Adrenal gland (tissue), 9 donors: ENCODE measurements at regions not wholly inside any gene's neighbourhood (a gene's known extent, or its start where the extent isn't known, plus 50 kb on each side); places are given as distances from the start of the nearest gene placed in this dataset.

ENCODE experiments used
- DNase-seq, 7 donors: peaks; one replicate each; pipeline ENCODE4 v3.0.0-alpha.2; 2019 to 2020
- H3K27ac ChIP-seq, 5 donors: fragments of 200-600 bp; sonication (generic) in 4 of 5; 1 replicate in 3 of 5; 2 replicates in 2 of 5; pipeline versions ENCODE4 v1.5.1 to v1.8.0; 2016 to 2020; ENCODE audit warnings: mild to moderate bottlenecking in 1 of 5
- H3K27me3 ChIP-seq: fragments of 200-600 bp; 2 replicates; pipeline ENCODE4 v1.8.0; 2021
- H3K36me3 ChIP-seq, 2 donors: fragments of 200-600 bp; replicated peaks in 1 of 2; 1 replicate in 1 of 2; 2 replicates in 1 of 2; pipeline versions ENCODE4 v1.5.1 to v1.8.0; 2018 to 2022
- H3K4me1 ChIP-seq, 2 donors: fragments of 200-600 bp; replicated peaks in 1 of 2; 1 replicate in 1 of 2; 2 replicates in 1 of 2; pipeline versions ENCODE4 v1.5.1 to v1.8.0; 2018 to 2021
- H3K4me3 ChIP-seq, 4 donors: fragments of 200-600 bp; sonication (generic) in 3 of 4; one replicate each; pipeline ENCODE4 v1.5.1; 2016 to 2018
- H3K9me3 ChIP-seq, 3 donors: fragments of 200-600 bp; sonication (generic) in 1 of 3; replicated peaks in 1 of 3; 1 replicate in 2 of 3; 2 replicates in 1 of 3; pipeline versions ENCODE4 v1.5.1 to v1.8.0; 2016 to 2021
- CTCF ChIP-seq, 6 experiments: fragments of 450-650 bp in 4 of 6; fragments of 200-600 bp in 2 of 6; sonication (generic) in 1 of 6; IDR thresholded peaks; 1 replicate in 5 of 6; 2 replicates in 1 of 6; pipeline versions ENCODE4 v1.5.1 to v1.8.0; 2016 to 2021; ENCODE audit warnings: antibody characterized with exemption in 6 of 6, mild to moderate bottlenecking in 2 of 6, moderate library complexity in 1 of 6
- POLR2A ChIP-seq, 2 donors: fragments of 450-650 bp; IDR thresholded peaks; one replicate each; pipeline ENCODE4 v1.6.1; 2017; ENCODE audit warnings: antibody characterized with exemption in 2 of 2, mild to moderate bottlenecking in 2 of 2, moderate library complexity in 1 of 2
- WGBS, 4 donors: extraction: QIAGEN DNeasy Blood & Tissue Kit in 2 of 4; methylation state at CpG; one replicate each; pipeline versions ENCODE4 v1.1.5 to v1.1.7; 2013 to 2017; 5-methylcytosine and 5-hydroxymethylcytosine counted together
- intact Hi-C, 2 donors: fragments of 100-400 bp; cut with DNase I; formaldehyde crosslinking; loops; one replicate each; pipeline versions ENCODE4 v1.14.1 to v1.15.0; 2022 to 2023
- donor health status: healthy with polysubstance abuse.
- donor health status: Bipolar disorder and iron deficiency.
- donor health status: DM: yes; HTN: yes; CAD: no.
- donor health status: DM: no; HTN: no; CAD: no.
- donor health status: DM: no; HTN: no; CAD: no.

- intact Hi-C loops, result no loop called here
- no peaks in the 10 kb centered on the region for H3K9me3 ChIP-seq
- 73 to 90% (median 89%) methylated on average over 1 of the region's 1 CpG for WGBS, 4 donors
- TF ChIP-seq POLR2A (IDR thresholded peaks at IDR 0.05) (no peak), CTCF (IDR thresholded peaks at IDR 0.05) (no peak)
- no peaks in the 10 kb centered on the region for H3K36me3 ChIP-seq
- no peak overlapping the region for H3K27ac ChIP-seq
- no peaks in the 10 kb centered on the region for H3K4me1 ChIP-seq
- H3K27me3 ChIP-seq, result peaks cover 3% of the 10 kb centered on the region
- no peak for DNase-seq
- H3K4me3 ChIP-seq, result no peak overlapping the region
Observed at GRCh38 chr4:100254237-100254636, 64.0 kb upstream of the DDIT4L start.

GRCh38 chr4:100248476-100248875, 58.2 kb upstream of the DDIT4L start:
- DNase-seq, result no peak
- TF ChIP-seq CTCF (IDR thresholded peaks at IDR 0.05) (no peak), POLR2A (IDR thresholded peaks at IDR 0.05) (no peak)
- Histone ChIP-seq H3K9me3 (no peaks in the 10 kb centered on the region), H3K36me3 (no peaks in the 10 kb centered on the region), H3K4me1 (no peaks in the 10 kb centered on the region), H3K4me3 (no peak overlapping the region), H3K27ac (no peak overlapping the region), H3K27me3 (no peaks in the 10 kb centered on the region)
- intact Hi-C loops, result no loop called here
- WGBS, 4 donors, result 48 to 59% (median 53%) methylated on average over 3 of the region's 3 CpGs

GRCh38 chr4:100246697-100247096, 56.4 kb upstream of the DDIT4L start:
- H3K36me3 ChIP-seq, result no peaks in the 10 kb centered on the region
- TF ChIP-seq POLR2A (IDR thresholded peaks at IDR 0.05), result no peak
- TF ChIP-seq CTCF (IDR thresholded peaks at IDR 0.05), result no peak
- no peak overlapping the region for H3K27ac ChIP-seq
- no peaks in the 10 kb centered on the region for H3K9me3 ChIP-seq
- H3K4me1 ChIP-seq, result no peaks in the 10 kb centered on the region
- H3K27me3 ChIP-seq, result no peaks in the 10 kb centered on the region
- no peak overlapping the region for H3K4me3 ChIP-seq
- intact Hi-C loops, result no loop called here
- no peak for DNase-seq

GRCh38 chr4:100244347-100244746, 54.1 kb upstream of the DDIT4L start:
- no peak for DNase-seq
- WGBS, 4 donors, result 63 to 94% (median 89%) methylated on average over 3 of the region's 3 CpGs
- intact Hi-C loops, result no loop called here

More at GRCh38 chr4:100244347-100244746, 54.1 kb upstream of the DDIT4L start:
- Histone ChIP-seq H3K36me3 (no peaks in the 10 kb centered on the region), H3K27ac (no peak overlapping the region), H3K4me3 (no peak overlapping the region), H3K4me1 (no peaks in the 10 kb centered on the region), H3K27me3 (no peaks in the 10 kb centered on the region), H3K9me3 (no peaks in the 10 kb centered on the region)
- no peak for TF ChIP-seq CTCF (IDR thresholded peaks at IDR 0.05)
- no peak for TF ChIP-seq POLR2A (IDR thresholded peaks at IDR 0.05)
